ENCODE measurements at regions not wholly inside any gene's neighbourhood (a gene's known extent, or its start where the extent isn't known, plus 50 kb on each side); places are given as distances from the start of the nearest gene placed in this dataset.

GRCh38 chrX:43508694-43509093 is 147.4 kb upstream of the MAOA start:
- Histone ChIP-seq H3K4me1 (no peaks in the 10 kb centered on the region), H3K4me3 (no peak overlapping the region), H3K36me3 (no peaks in the 10 kb centered on the region), H3K27ac (no peak overlapping the region), H3K9me3 (no peaks in the 10 kb centered on the region), H3K27me3 (no peaks in the 10 kb centered on the region)
- intact Hi-C loops (cut with DNase I; ENCODE audit: low total_unique reads): no loop called here
- DNase-seq: no peak
- TF ChIP-seq CTCF (IDR thresholded peaks at IDR 0.05): no peak

- Histone ChIP-seq H3K9me3 (peaks cover 0 to under 1% (median 0%) of the 10 kb centered on the region in 3 donors), H3K36me3 (no peaks in the 10 kb centered on the region), H3K27me3 (no peaks in the 10 kb centered on the region), H3K4me1 (no peaks in the 10 kb centered on the region), H3K4me3 (no peak overlapping the region), H3K27ac (no peak overlapping the region)
- no peak for DNase-seq
- intact Hi-C loops (cut with DNase I; ENCODE audit: low total_unique reads): no loop called here
- TF ChIP-seq CTCF (IDR thresholded peaks at IDR 0.05): no peak
Measured at GRCh38 chrX:43510209-43510608, 145.9 kb upstream of the MAOA start.

- intact Hi-C loops (cut with DNase I; ENCODE audit: low total_unique reads): no loop called here
- no peak for DNase-seq
- Histone ChIP-seq H3K4me3 (no peak overlapping the region), H3K36me3 (no peaks in the 10 kb centered on the region), H3K27ac (no peak overlapping the region), H3K4me1 (no peaks in the 10 kb centered on the region), H3K27me3 (no peaks in the 10 kb centered on the region), H3K9me3 (peaks cover 0 to 4% (median 0%) of the 10 kb centered on the region in 3 donors)
- TF ChIP-seq CTCF (IDR thresholded peaks at IDR 0.05): no peak
Measured at GRCh38 chrX:43513085-43513484, 143.0 kb upstream of the MAOA start.

GRCh38 chrX:43514820-43515219 is 141.3 kb upstream of the MAOA start:
- no peak overlapping the region for H3K4me3 ChIP-seq
- peaks cover 0 to 4% (median 0%) of the 10 kb centered on the region in 3 donors for H3K9me3 ChIP-seq
- no peaks in the 10 kb centered on the region for H3K36me3 ChIP-seq
- DNase-seq: no peak
- intact Hi-C loops (cut with DNase I; ENCODE audit: low total_unique reads): no loop called here
- no peak overlapping the region for H3K27ac ChIP-seq
- H3K4me1 ChIP-seq: no peaks in the 10 kb centered on the region
- no peak for TF ChIP-seq CTCF (IDR thresholded peaks at IDR 0.05)
- no peaks in the 10 kb centered on the region for H3K27me3 ChIP-seq

GRCh38 chrX:43522582-43522981 is 133.5 kb upstream of the MAOA start:
- H3K4me1 ChIP-seq: no peaks in the 10 kb centered on the region
- no peaks in the 10 kb centered on the region for H3K9me3 ChIP-seq
- intact Hi-C loops (cut with DNase I; ENCODE audit: low total_unique reads): no loop called here
- no peaks in the 10 kb centered on the region for H3K36me3 ChIP-seq
- DNase-seq: no peak
- H3K27me3 ChIP-seq: no peaks in the 10 kb centered on the region
- TF ChIP-seq CTCF (IDR thresholded peaks at IDR 0.05): no peak
- H3K4me3 ChIP-seq: no peak overlapping the region
- no peak overlapping the region for H3K27ac ChIP-seq
